ENCODE measurements at regions not wholly inside any gene's neighbourhood (a gene's known extent, or its start where the extent isn't known, plus 50 kb on each side); places are given as distances from the start of the nearest gene placed in this dataset.
"Not testable (repeated sequence)": the region's sequence is repeated elsewhere in the genome, so short reads cannot be mapped to it uniquely, and the experiment has no call there.

DNA sequence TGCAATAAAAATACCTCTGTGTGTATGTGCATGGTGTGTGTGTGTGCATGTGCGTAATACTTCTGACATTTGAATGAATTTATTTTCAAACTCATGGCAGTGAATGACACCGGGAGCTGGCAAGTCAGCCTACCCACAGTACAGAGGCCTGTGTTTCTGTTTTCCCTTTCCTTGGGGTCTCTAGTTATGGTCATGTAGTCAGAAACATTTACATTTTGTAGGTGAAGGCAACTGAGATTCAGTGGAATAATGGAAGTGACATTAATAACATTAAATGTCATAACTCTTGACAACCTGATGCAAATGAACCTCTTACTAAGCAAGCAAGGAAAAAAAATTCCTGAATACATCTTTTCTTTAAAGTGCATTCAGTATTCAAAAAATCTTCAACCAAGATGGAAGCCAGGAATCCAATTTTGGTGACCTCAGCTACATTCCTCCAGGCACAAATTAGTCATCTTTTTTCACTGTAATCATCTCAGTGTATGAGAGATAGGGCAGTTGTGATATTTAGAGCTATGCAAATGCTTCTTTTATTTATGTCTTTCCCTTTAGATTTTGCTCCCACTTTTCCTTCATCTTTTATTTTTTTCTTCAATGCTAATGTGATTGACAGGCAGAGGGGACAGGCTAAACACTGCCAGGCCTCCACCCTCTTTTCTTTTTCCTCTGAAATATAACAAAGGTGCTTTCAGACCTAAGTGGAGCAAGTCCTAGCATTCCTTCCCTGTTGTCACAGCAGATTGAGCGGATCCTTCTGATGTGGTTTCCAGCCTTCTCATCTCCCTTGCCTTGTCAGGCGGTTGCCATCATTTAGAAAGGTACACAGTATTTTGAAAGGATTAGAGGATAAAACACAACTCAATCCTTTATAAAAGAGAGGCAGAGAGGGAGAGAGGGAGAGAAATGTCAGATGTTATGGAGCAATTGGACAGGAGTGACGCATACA is 569.8 kb upstream of the ADAMTS16 start:
- H3K4me1 ChIP-seq (ENCODE audit: insufficient read depth): no peaks in the 10 kb centered on the region
- WGBS: 80% methylated on average over 5 of the region's 5 CpGs
- no peak overlapping the region for H3K4me3 ChIP-seq (ENCODE audit: low read depth, low read length)
- no peak overlapping the region for H3K27ac ChIP-seq (ENCODE audit: low read depth)
- DNase-seq (ENCODE audit: extremely low spot score): no peak
- no peaks in the 10 kb centered on the region for H3K36me3 ChIP-seq (ENCODE audit: insufficient read depth)

DNA sequence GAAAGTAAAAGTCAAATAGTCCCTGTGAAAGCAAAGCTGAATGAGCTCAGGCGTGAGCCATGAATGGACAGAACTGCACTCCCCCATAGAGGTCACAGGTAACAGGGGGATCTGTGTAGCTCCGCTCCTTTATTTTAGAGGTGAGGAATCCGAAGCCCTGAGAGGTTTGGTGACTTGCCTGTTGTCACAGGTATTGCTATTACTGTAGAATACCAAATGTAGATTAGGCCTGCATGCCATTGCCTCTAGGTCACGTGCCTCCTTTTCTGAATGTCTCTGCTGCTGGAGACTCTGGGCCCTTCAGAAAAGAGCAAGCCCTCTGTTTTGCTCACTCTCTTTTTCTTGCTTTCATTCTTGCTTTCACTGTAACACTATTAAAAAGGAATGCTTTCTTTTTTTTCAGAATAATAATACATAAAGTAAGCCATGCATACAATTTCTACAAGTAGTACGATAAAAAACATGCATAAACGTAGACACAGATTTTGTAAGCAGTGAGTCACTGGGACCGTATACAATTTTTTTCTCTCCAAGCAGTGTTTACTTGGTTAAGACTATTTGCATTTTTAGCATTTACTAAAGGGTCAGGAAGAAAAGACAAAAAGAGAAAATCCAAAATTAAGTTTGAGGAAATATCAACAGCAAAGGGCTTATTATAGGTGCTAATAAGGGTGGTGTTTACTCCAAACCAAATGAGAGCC is 568.7 kb upstream of the ADAMTS16 start:
- no peak for DNase-seq (ENCODE audit: extremely low spot score)
- WGBS: 62% methylated on average over 7 of the region's 7 CpGs
- H3K27ac ChIP-seq (ENCODE audit: low read depth): no peak overlapping the region
- H3K4me3 ChIP-seq (ENCODE audit: low read depth, low read length): no peak overlapping the region
- no peaks in the 10 kb centered on the region for H3K36me3 ChIP-seq (ENCODE audit: insufficient read depth)
- no peaks in the 10 kb centered on the region for H3K4me1 ChIP-seq (ENCODE audit: insufficient read depth)

- Histone ChIP-seq H3K4me1 (ENCODE audit: insufficient read depth) (no peaks in the 10 kb centered on the region), H3K36me3 (ENCODE audit: insufficient read depth) (no peaks in the 10 kb centered on the region), H3K27ac (ENCODE audit: low read depth) (no peak overlapping the region), H3K4me3 (ENCODE audit: low read depth, low read length) (no peak overlapping the region)
- no peak for DNase-seq (ENCODE audit: extremely low spot score)
- 85% methylated on average over 6 of the region's 6 CpGs for WGBS
Measured at GRCh38 chr5:4572311-4573100, 567.6 kb upstream of the ADAMTS16 start.

DNA sequence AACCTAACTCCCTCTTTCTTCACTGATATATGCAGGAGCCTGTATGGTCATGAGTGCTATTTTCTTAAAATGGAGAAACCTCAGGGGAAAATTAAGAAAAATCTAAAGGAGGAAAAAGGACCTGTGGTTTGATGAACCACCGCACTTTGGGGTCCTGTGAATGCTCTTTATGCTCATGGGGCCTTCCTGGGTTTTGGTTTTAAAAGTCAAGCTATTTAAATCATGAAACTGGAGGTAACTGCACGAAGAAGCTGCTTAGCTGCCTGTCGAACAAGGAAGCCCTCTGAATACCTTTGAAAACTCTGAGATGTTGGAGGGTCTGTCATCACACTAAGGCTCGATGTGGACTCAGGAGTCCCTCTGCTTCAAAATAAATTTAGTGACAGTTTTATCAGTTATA is 564.5 kb upstream of the ADAMTS16 start:
- Histone ChIP-seq H3K36me3 (ENCODE audit: insufficient read depth) (no peaks in the 10 kb centered on the region), H3K4me3 (ENCODE audit: low read depth, low read length) (no peak overlapping the region), H3K4me1 (ENCODE audit: insufficient read depth) (no peaks in the 10 kb centered on the region), H3K27ac (ENCODE audit: low read depth) (no peak overlapping the region)
- 50% methylated on average over 4 of the region's 4 CpGs for WGBS
- DNase-seq (ENCODE audit: extremely low spot score): no peak

DNA sequence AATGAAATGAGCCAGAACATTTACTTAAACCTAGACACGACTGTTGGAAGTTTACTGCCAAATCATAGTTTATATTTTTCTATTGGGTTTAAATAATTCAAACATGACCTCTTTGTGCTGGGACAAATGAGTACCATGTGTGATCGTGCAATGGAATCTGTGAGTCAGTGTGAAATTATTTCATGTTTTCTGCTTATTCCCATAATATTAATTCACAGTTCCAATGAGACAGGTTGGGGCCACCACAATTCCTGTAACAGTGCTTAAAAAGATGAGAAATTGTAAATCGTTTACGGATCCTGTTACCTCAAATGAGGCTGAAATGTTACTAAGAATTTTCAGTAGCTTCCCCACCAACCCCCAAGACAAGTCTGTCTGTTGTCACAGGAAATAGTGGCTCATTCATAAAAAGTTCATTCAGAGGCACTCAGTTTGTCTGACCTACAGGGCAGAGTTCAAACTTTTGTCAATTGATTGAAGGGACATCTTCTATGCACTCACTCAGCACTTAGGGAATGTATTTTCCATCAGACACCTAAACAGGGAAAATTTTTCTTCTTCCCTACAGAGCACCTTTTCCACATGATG is 563.9 kb upstream of the ADAMTS16 start:
- DNase-seq (ENCODE audit: extremely low spot score): no peak
- no peak overlapping the region for H3K4me3 ChIP-seq (ENCODE audit: low read depth, low read length)
- no peak overlapping the region for H3K27ac ChIP-seq (ENCODE audit: low read depth)
- H3K36me3 ChIP-seq (ENCODE audit: insufficient read depth): no peaks in the 10 kb centered on the region
- H3K4me1 ChIP-seq (ENCODE audit: insufficient read depth): no peaks in the 10 kb centered on the region
- WGBS: 35% methylated on average over 4 of the region's 4 CpGs

DNA sequence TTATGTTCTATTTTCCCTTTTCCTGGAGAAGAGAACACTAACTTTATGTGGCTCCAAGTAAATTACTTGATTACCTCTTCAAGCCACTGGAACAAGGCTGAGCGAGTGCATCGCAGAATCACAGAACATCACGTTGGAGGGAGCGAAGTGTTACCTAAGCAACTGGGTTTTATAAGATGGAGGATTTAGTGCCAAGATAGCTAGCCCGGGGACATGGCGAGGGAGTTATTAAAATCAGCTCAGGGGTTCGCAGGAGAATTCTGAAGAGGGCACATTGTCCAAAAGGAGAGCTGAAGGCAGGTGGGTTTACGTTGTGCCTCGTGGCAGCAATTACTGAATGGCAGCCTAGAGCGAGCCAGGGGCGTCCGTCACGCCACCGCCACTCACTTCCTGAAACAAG is 563.2 kb upstream of the ADAMTS16 start:
- Histone ChIP-seq H3K4me3 (ENCODE audit: low read depth, low read length) (no peak overlapping the region), H3K4me1 (ENCODE audit: insufficient read depth) (no peaks in the 10 kb centered on the region), H3K36me3 (ENCODE audit: insufficient read depth) (no peaks in the 10 kb centered on the region), H3K27ac (ENCODE audit: low read depth) (no peak overlapping the region)
- DNase-seq (ENCODE audit: extremely low spot score): no peak
- WGBS: 47% methylated on average over 14 of the region's 14 CpGs

GRCh38 chr5:4579679-4580078 is 560.5 kb upstream of the ADAMTS16 start:
- WGBS: 85% methylated on average over 7 of the region's 7 CpGs
- H3K4me1 ChIP-seq (ENCODE audit: insufficient read depth): no peaks in the 10 kb centered on the region
- no peak for DNase-seq (ENCODE audit: extremely low spot score)
- no peaks in the 10 kb centered on the region for H3K36me3 ChIP-seq (ENCODE audit: insufficient read depth)
- H3K27ac ChIP-seq (ENCODE audit: low read depth): no peak overlapping the region
- no peak overlapping the region for H3K4me3 ChIP-seq (ENCODE audit: low read depth, low read length)

- no peak for DNase-seq (ENCODE audit: extremely low spot score)
- Histone ChIP-seq H3K36me3 (ENCODE audit: insufficient read depth) (no peaks in the 10 kb centered on the region), H3K4me1 (ENCODE audit: insufficient read depth) (no peaks in the 10 kb centered on the region), H3K27ac (ENCODE audit: low read depth) (no peak overlapping the region), H3K4me3 (ENCODE audit: low read depth, low read length) (no peak overlapping the region)
- WGBS: 95% methylated on average over 19 of the region's 19 CpGs
Measured at GRCh38 chr5:4580772-4581171, 559.4 kb upstream of the ADAMTS16 start.

DNA sequence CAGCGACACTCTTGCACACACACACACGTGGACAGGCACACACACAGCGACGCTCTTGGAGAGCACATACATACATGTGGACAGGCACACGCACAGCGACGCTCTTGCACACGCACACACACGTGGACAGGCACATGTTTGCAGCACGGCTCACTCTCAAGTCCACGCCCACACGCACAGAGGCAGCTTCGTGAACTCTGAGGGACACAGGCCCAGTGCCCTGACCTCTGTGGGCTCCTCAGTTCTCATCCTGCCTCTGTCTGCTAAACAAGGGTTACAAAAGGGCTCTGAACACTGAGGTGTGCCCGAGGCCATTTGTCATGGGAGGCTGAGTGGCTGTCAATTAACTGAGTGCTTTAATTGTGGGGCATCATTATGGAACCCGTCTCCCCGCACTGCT is 558.8 kb upstream of the ADAMTS16 start:
- 89% methylated on average over 16 of the region's 16 CpGs for WGBS
- no peaks in the 10 kb centered on the region for H3K36me3 ChIP-seq (ENCODE audit: insufficient read depth)
- no peak for DNase-seq (ENCODE audit: extremely low spot score)
- no peaks in the 10 kb centered on the region for H3K4me1 ChIP-seq (ENCODE audit: insufficient read depth)
- H3K4me3 ChIP-seq (ENCODE audit: low read depth, low read length): no peak overlapping the region
- no peak overlapping the region for H3K27ac ChIP-seq (ENCODE audit: low read depth)

GRCh38 chr5:4584982-4585381 is 555.1 kb upstream of the ADAMTS16 start:
- no peaks in the 10 kb centered on the region for H3K36me3 ChIP-seq (ENCODE audit: insufficient read depth)
- no peak overlapping the region for H3K4me3 ChIP-seq (ENCODE audit: low read depth, low read length)
- DNase-seq (ENCODE audit: extremely low spot score): no peak
- no peak overlapping the region for H3K27ac ChIP-seq (ENCODE audit: low read depth)
- WGBS: 65% methylated on average over 8 of the region's 8 CpGs
- no peaks in the 10 kb centered on the region for H3K4me1 ChIP-seq (ENCODE audit: insufficient read depth)

DNA sequence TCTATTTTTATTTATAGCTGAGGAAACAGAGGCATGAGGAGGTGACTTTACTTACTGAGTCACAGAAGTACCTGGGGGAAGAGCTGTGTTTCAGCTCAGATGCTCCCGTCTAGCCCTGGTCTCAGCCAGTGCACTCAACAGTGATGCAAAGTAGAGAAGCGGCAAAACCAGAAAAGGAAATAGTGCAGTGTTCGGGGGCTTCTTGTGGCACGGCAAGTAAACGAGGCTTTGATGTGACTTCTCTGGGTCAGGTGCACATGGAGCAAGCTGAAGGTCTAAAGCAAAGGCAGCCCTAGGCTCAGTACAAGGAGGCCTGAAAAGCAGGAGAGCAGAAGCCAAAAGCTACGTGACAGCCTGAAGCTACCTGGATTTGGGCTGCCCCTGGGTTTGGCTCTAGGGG is 526.7 kb upstream of the ADAMTS16 start:
- Histone ChIP-seq H3K36me3 (ENCODE audit: insufficient read depth) (no peaks in the 10 kb centered on the region), H3K27ac (ENCODE audit: low read depth) (no peak overlapping the region), H3K4me3 (ENCODE audit: low read depth, low read length) (no peak overlapping the region), H3K4me1 (ENCODE audit: insufficient read depth) (no peaks in the 10 kb centered on the region)
- 85% methylated on average over 6 of the region's 6 CpGs for WGBS
- no peak for DNase-seq (ENCODE audit: extremely low spot score)

- 70% methylated on average over 6 of the region's 6 CpGs for WGBS
- no peak for DNase-seq (ENCODE audit: extremely low spot score)
- Histone ChIP-seq H3K36me3 (ENCODE audit: insufficient read depth) (no peaks in the 10 kb centered on the region), H3K4me3 (ENCODE audit: low read depth, low read length) (no peak overlapping the region), H3K27ac (ENCODE audit: low read depth) (no peak overlapping the region), H3K4me1 (ENCODE audit: insufficient read depth) (no peaks in the 10 kb centered on the region)
Measured at GRCh38 chr5:4614088-4614487, 526.0 kb upstream of the ADAMTS16 start.

GRCh38 chr5:4615369-4615768 is 524.8 kb upstream of the ADAMTS16 start:
- H3K4me3 ChIP-seq (ENCODE audit: low read depth, low read length); H3K4me1 ChIP-seq (ENCODE audit: insufficient read depth); H3K36me3 ChIP-seq (ENCODE audit: insufficient read depth); DNase-seq (ENCODE audit: extremely low spot score); H3K27ac ChIP-seq (ENCODE audit: low read depth): not testable (repeated sequence)
- WGBS: 96% methylated on average over 21 of the region's 26 CpGs

All from urinary bladder (tissue), 3 donors.